ENCODE measurements at regions not wholly inside any gene's neighbourhood (a gene's known extent, or its start where the extent isn't known, plus 50 kb on each side); places are given as distances from the start of the nearest gene placed in this dataset.

GRCh38 chr18:68035774-68036522 lies 519.4 kb upstream of the DSEL start:
- no peak for DNase-seq (ENCODE audit: low read depth)
- in situ Hi-C loops (cut with HindIII; ENCODE audit: low sequenced_read_pairs), result no loop called here
- TF ChIP-seq CTCF (IDR thresholded peaks at IDR 0.05; ENCODE audit: low read depth, low read length, missing control alignments), result no peak
- no peak overlapping the region for H3K4me3 ChIP-seq (ENCODE audit: low read depth, low read length)

- H3K4me3 ChIP-seq (ENCODE audit: low read depth, low read length), result no peak overlapping the region
- in situ Hi-C loops (cut with HindIII; ENCODE audit: low sequenced_read_pairs), result no loop called here
- TF ChIP-seq CTCF (IDR thresholded peaks at IDR 0.05; ENCODE audit: low read depth, low read length, missing control alignments), result no peak
- no peak for DNase-seq (ENCODE audit: low read depth)
Measured at GRCh38 chr18:68034296-68034695, 517.8 kb upstream of the DSEL start.

GRCh38 chr18:68033466-68033865 lies 516.9 kb upstream of the DSEL start:
- no peak for DNase-seq (ENCODE audit: low read depth)
- H3K4me3 ChIP-seq (ENCODE audit: low read depth, low read length), result no peak overlapping the region
- TF ChIP-seq CTCF (IDR thresholded peaks at IDR 0.05; ENCODE audit: low read depth, low read length, missing control alignments), result no peak
- in situ Hi-C loops (cut with HindIII; ENCODE audit: low sequenced_read_pairs), result no loop called here

GRCh38 chr18:68024716-68025115 lies 508.2 kb upstream of the DSEL start:
- no peak for DNase-seq (ENCODE audit: low read depth)
- no peak overlapping the region for H3K4me3 ChIP-seq (ENCODE audit: low read depth, low read length)
- in situ Hi-C loops (cut with HindIII; ENCODE audit: low sequenced_read_pairs), result no loop called here
- TF ChIP-seq CTCF (IDR thresholded peaks at IDR 0.05; ENCODE audit: low read depth, low read length, missing control alignments), result no peak

GRCh38 chr18:68017385-68017784 lies 500.9 kb upstream of the DSEL start:
- no peak for TF ChIP-seq CTCF (IDR thresholded peaks at IDR 0.05; ENCODE audit: low read depth, low read length, missing control alignments)
- no peak for DNase-seq (ENCODE audit: low read depth)
- no peak overlapping the region for H3K4me3 ChIP-seq (ENCODE audit: low read depth, low read length)
- in situ Hi-C loops (cut with HindIII; ENCODE audit: low sequenced_read_pairs), result no loop called here

GRCh38 chr18:67997496-67997895 lies 481.0 kb upstream of the DSEL start:
- no peak for TF ChIP-seq CTCF (IDR thresholded peaks at IDR 0.05; ENCODE audit: low read depth, low read length, missing control alignments)
- no peak overlapping the region for H3K4me3 ChIP-seq (ENCODE audit: low read depth, low read length)
- in situ Hi-C loops (cut with HindIII; ENCODE audit: low sequenced_read_pairs), result no loop called here
- no peak for DNase-seq (ENCODE audit: low read depth)

All from astrocyte of the cerebellum (primary cell).